Lung (tissue), 11 donors: ENCODE measurements at regions not wholly inside any gene's neighbourhood (a gene's known extent, or its start where the extent isn't known, plus 50 kb on each side); places are given as distances from the start of the nearest gene placed in this dataset.
"Not testable (repeated sequence)": the region's sequence is repeated elsewhere in the genome, so short reads cannot be mapped to it uniquely, and the experiment has no call there.

Source experiments
- ATAC-seq: fragments of 200-7000 bp; cut with Tn5 transposase; one replicate; pipeline ENCODE4 v1.9.1; 2020; ENCODE audit warnings: moderate number of reproducible peaks; ENCODE audit not compliant: insufficient read depth, low FRiP score
- DNase-seq, 3 donors: peaks; one replicate each; pipeline ENCODE4 v3.0.0-alpha.2; 2013 to 2017
- H3K27ac ChIP-seq, 2 donors: one replicate each; pipeline ENCODE4 v1.5.1; 2013; ENCODE audit warnings: mild to moderate bottlenecking in 2 of 2, moderate library complexity in 2 of 2, control low read depth in 1 of 2, inconsistent platforms in 1 of 2, low read depth in 1 of 2, low read length in 1 of 2
- H3K27me3 ChIP-seq, 3 donors: one replicate each; pipeline ENCODE4 v1.5.1; 2013; ENCODE audit warnings: low read length in 2 of 3; ENCODE audit not compliant: control insufficient read depth in 3 of 3, insufficient read depth in 3 of 3
- H3K36me3 ChIP-seq, 4 donors: one replicate each; pipeline ENCODE4 v1.5.1; 2013; ENCODE audit warnings: low read length in 4 of 4, mild to moderate bottlenecking in 1 of 4, moderate library complexity in 1 of 4; ENCODE audit not compliant: control insufficient read depth in 4 of 4, insufficient read depth in 4 of 4
- H3K4me1 ChIP-seq, 5 donors: one replicate each; pipeline ENCODE4 v1.5.1; 2013; ENCODE audit warnings: low read length in 5 of 5, mild to moderate bottlenecking in 2 of 5, moderate library complexity in 1 of 5; ENCODE audit not compliant: control insufficient read depth in 5 of 5, insufficient read depth in 5 of 5
- H3K4me3 ChIP-seq: one replicate; pipeline ENCODE4 v1.5.1; 2013; ENCODE audit warnings: mild to moderate bottlenecking, control low read depth, moderate library complexity
- H3K9ac ChIP-seq, 2 donors: one replicate each; pipeline ENCODE4 v1.5.1; 2013; ENCODE audit warnings: low read length in 2 of 2, control low read depth in 1 of 2; ENCODE audit not compliant: insufficient read depth in 1 of 2
- H3K9me3 ChIP-seq, 4 donors: one replicate each; pipeline ENCODE4 v1.5.1; 2013; ENCODE audit warnings: low read length in 3 of 4, mild to moderate bottlenecking in 1 of 4, moderate library complexity in 1 of 4; ENCODE audit not compliant: control insufficient read depth in 4 of 4, insufficient read depth in 3 of 4
- WGBS, 2 donors: extraction: QIAGEN DNeasy Blood & Tissue Kit; methylation state at CpG; one replicate each; pipeline ENCODE4 v1.1.7; 2013; 5-methylcytosine and 5-hydroxymethylcytosine counted together
- TF ChIP-seq, protein P1 (sequence below): IDR thresholded peaks from 2 replicates; pipeline ENCODE4 v1.5.1; 2012; ENCODE audit warnings: mild to moderate bottlenecking; ENCODE audit errors: control extremely low read depth, extremely low read depth
- donor health status: control.
- donor health status: control.
- donor health status: Bipolar disorder and iron deficiency.
- donor health status: healthy.
- donor health status: DM: yes; HTN: yes; CAD: no.

DNA sequence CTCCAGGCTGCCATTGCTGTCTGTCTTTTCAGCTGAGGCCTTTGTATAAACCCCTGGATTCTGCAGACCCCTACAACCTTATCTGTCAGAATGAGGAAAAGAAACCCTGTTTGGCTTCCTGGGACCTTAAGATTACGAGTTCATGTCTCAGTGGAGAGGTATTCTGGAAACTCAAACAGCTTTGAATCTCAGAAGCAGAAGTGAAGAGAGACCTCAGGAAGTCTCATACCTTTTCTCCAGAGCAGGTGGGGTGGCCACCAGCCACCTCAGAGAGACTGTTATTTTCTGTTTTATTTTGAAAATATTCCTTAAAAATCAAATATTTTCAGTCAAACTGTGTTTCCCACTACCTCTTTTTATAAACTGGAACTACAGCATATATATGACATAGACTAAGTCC is 457.5 kb downstream of the TMEM232 start:
- Histone ChIP-seq H3K27me3 (no peaks in the 10 kb centered on the region), H3K9ac (no peak overlapping the region), H3K36me3 (no peaks in the 10 kb centered on the region), H3K9me3 (no peaks in the 10 kb centered on the region), H3K4me3 (no peak overlapping the region), H3K27ac (no peak overlapping the region), H3K4me1 (no peaks in the 10 kb centered on the region)
- TF ChIP-seq, protein P1, sequence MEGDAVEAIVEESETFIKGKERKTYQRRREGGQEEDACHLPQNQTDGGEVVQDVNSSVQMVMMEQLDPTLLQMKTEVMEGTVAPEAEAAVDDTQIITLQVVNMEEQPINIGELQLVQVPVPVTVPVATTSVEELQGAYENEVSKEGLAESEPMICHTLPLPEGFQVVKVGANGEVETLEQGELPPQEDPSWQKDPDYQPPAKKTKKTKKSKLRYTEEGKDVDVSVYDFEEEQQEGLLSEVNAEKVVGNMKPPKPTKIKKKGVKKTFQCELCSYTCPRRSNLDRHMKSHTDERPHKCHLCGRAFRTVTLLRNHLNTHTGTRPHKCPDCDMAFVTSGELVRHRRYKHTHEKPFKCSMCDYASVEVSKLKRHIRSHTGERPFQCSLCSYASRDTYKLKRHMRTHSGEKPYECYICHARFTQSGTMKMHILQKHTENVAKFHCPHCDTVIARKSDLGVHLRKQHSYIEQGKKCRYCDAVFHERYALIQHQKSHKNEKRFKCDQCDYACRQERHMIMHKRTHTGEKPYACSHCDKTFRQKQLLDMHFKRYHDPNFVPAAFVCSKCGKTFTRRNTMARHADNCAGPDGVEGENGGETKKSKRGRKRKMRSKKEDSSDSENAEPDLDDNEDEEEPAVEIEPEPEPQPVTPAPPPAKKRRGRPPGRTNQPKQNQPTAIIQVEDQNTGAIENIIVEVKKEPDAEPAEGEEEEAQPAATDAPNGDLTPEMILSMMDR, result no peak
- WGBS, 2 donors, result 76 to 84% methylated on average over 1 of the region's 1 CpG
- DNase-seq (no peak), ATAC-seq (no peak)

DNA sequence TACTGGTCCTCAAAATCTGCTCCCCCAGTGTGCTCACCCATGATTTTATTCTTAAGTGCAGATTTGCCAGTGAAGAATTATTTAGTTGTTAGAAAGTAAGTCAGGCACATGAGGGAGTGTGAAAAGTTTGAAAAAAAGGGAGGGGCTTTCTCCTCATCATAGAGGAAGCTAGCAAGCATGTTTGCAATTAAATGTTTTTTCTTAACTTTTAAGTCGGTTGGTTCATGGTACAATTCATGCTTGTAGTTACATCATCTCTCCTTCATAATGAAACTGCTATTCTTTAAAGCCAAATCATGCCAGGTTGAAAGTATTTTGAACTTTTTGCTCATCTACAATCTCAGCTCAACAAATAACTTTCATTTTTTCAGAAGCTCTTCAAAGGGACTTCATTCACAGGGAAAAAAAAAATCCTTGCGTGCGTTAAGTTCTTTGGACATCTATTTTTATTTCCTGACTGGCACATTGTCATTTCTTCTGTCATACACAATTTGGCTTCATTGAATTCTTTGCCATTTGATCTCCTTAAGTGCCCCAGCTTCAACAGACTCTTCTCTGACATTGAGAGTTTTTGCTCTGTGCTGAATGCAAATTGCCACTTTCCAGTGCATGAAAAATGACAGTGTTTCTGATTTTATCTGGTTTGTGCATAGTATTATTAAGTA is 456.9 kb downstream of the TMEM232 start:
- Histone ChIP-seq H3K27ac (no peak overlapping the region), H3K9me3 (no peaks in the 10 kb centered on the region), H3K4me3 (no peak overlapping the region), H3K27me3 (no peaks in the 10 kb centered on the region), H3K36me3 (no peaks in the 10 kb centered on the region), H3K9ac (no peak overlapping the region), H3K4me1 (no peaks in the 10 kb centered on the region)
- WGBS, 2 donors, result 50 to 71% methylated on average over 3 of the region's 3 CpGs
- TF ChIP-seq, protein P1, result no peak
- ATAC-seq (no peak), DNase-seq (no peak)

DNA sequence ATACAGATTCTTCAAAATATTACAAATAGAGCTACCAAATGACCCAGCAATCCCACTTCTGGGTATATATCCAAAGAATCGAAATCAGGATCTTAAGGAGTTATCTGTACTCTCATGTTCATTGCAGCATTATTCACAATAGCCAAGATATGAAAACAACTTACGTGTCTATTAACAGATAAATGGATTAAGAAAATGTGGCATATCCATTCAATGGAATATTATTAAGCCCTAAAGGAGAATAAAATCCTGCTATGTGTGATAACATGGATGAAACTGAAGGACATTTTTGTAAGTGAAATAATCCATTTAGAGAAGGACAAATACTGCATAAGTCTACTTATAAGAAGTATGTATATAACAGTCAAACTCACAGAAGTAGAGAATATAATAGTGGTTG is 450.6 kb downstream of the TMEM232 start:
- 91 to 92% methylated on average over 2 of the region's 2 CpGs for WGBS, 2 donors
- H3K27me3 ChIP-seq, result no peaks in the 10 kb centered on the region
- no peak overlapping the region for H3K4me3 ChIP-seq
- H3K27ac ChIP-seq, result no peak overlapping the region
- DNase-seq (no peak), ATAC-seq (no peak)
- TF ChIP-seq, protein P1, result no peak
- no peak overlapping the region for H3K9ac ChIP-seq
- H3K36me3 ChIP-seq, result no peaks in the 10 kb centered on the region
- peaks cover 0 to 2% (median 0%) of the 10 kb centered on the region in 4 donors for H3K9me3 ChIP-seq
- H3K4me1 ChIP-seq, result no peaks in the 10 kb centered on the region

DNA sequence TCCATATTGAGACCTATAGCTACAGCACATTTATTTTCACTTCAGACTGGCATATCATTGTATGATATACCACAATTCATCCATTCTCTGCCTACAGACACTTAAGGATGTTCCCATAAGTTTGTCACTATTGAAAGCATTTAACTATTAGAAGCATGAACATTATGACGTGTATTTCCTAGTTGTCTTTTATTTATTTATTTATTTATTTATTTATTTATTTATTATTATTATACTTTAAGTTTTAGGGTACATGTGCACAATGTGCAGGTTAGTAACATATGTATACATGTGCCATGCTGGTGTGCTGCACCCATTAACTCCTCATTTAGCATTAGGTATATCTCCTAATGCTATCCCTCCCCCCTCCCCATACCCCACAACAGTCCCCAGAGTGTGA is 448.0 kb downstream of the TMEM232 start:
- not testable (repeated sequence) for ATAC-seq, H3K27me3 ChIP-seq
- 87 to 93% methylated on average over 1 of the region's 1 CpG for WGBS, 2 donors

DNA sequence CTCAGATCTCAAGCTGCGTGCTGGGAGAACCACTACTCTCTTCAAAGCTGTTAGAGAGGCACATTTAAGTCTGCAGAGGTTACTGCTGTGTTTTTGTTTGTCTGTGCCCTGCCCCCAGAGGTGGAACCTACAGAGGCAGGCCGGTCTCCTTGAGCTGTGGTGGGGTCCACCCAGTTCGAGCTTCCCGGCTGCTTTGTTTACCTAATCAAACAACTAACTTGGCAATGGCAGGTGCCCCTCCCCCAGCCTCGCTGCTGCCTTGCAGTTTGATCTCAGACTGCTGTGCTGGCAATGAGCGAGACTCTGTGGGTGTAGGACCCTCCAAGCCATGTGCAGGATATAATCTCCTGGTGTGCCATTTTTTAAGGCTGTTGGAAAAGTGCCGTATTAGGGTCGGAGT is 442.4 kb downstream of the TMEM232 start:
- not testable (repeated sequence) for H3K9ac ChIP-seq, H3K27me3 ChIP-seq, DNase-seq, H3K9me3 ChIP-seq, H3K4me3 ChIP-seq, H3K27ac ChIP-seq, H3K36me3 ChIP-seq, H3K4me1 ChIP-seq, ATAC-seq
- 91 to 93% methylated on average over 8 of the region's 8 CpGs for WGBS, 2 donors

More for the DNA sequence above, 448.0 kb downstream of the TMEM232 start:
- H3K9me3 ChIP-seq, H3K9ac ChIP-seq, H3K27ac ChIP-seq, H3K36me3 ChIP-seq, H3K4me3 ChIP-seq, DNase-seq, H3K4me1 ChIP-seq: not testable (repeated sequence)
